ENCODE measurements at regions not wholly inside any gene's neighbourhood (a gene's known extent, or its start where the extent isn't known, plus 50 kb on each side); places are given as distances from the start of the nearest gene placed in this dataset.

DNA sequence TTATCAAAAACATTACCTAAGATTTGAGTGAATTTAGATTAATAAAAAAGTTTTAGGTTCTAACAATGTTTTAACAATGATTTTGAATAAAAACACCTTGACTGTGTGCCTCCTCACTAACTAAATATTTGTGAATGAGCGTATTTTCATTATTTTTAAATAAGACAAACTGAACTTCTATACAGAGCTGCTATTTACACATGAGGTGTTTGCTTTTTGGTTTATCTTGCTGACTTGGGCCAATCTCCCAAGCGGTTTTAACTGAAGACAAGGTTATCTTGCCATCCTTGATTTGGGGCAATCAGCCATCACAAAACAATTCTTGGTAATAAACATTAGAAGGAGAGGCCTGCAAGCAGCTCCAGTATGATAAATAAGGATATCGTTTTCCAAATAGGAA lies 108.2 kb upstream of the NRIP1 start:
- no peak overlapping the region for H3K27ac ChIP-seq (ENCODE audit: low read depth, low read length, poor library complexity, severe bottlenecking)
- ChIA-PET POLR2A (interaction anchor here (0.6 kb wide), 1 partner anchor 49 kb away, joined by 4 read pairs; no protein-coding TSS in a partner anchor), CTCF (ENCODE audit: unreplicated experiment) (no interaction called here)
- no peak for DNase-seq (ENCODE audit: low spot score)
- no peaks in the 10 kb centered on the region for H3K4me1 ChIP-seq (ENCODE audit: insufficient read depth, low read length, poor library complexity, severe bottlenecking)
- H3K4me3 ChIP-seq (ENCODE audit: low read depth, low read length, poor library complexity, severe bottlenecking) = no peak overlapping the region
- TF ChIP-seq, protein P1, sequence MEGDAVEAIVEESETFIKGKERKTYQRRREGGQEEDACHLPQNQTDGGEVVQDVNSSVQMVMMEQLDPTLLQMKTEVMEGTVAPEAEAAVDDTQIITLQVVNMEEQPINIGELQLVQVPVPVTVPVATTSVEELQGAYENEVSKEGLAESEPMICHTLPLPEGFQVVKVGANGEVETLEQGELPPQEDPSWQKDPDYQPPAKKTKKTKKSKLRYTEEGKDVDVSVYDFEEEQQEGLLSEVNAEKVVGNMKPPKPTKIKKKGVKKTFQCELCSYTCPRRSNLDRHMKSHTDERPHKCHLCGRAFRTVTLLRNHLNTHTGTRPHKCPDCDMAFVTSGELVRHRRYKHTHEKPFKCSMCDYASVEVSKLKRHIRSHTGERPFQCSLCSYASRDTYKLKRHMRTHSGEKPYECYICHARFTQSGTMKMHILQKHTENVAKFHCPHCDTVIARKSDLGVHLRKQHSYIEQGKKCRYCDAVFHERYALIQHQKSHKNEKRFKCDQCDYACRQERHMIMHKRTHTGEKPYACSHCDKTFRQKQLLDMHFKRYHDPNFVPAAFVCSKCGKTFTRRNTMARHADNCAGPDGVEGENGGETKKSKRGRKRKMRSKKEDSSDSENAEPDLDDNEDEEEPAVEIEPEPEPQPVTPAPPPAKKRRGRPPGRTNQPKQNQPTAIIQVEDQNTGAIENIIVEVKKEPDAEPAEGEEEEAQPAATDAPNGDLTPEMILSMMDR (conservative IDR thresholded peaks at IDR 0.05; ENCODE audit: low read length) = no peak
- TF ChIP-seq EZH2phosphoT487 (IDR thresholded peaks at IDR 0.05; ENCODE audit: borderline replicate concordance, low read depth, low read length) = no peak
- H3K9me2 ChIP-seq (ENCODE audit: insufficient read depth, low read length) = no peaks in the 10 kb centered on the region
- no peaks in the 10 kb centered on the region for H3K79me2 ChIP-seq (ENCODE audit: insufficient read depth, low read depth, low read length)
- no peaks in the 10 kb centered on the region for H3K36me3 ChIP-seq (ENCODE audit: insufficient read depth, low read length)
- intact Hi-C loops (cut with micrococcal nuclease; ENCODE audit: unreplicated experiment) = no loop called here
- no peak overlapping the region for H2AFZ ChIP-seq (ENCODE audit: low read length)
- no peaks in the 10 kb centered on the region for H4K20me1 ChIP-seq (ENCODE audit: insufficient read depth, low read length)
- BruUV-seq (replicated peaks) = no TSS peak
- no peak overlapping the region for H3K4me2 ChIP-seq (ENCODE audit: low read length)
- H3K9me3 ChIP-seq (ENCODE audit: low read length) = no peaks in the 10 kb centered on the region

DNA sequence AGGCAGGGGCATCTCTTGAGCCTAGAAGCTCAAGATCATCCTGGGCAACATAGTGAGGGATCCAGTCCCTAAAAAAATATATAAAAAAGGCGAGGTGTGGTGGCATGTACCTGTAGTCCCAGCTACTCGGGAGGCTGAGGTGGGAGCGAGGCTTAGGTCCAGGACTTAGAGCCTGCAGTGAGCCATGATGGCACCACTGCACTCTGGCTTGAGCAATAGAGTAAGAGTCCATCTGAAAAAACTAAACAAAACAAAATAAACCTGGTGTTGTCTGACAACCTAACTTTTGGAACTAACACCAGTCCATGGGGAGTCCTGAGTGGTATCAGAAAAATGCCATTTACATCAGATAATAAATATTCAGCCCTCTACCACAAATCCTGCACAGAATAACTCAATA lies 110.1 kb upstream of the NRIP1 start:
- H2AFZ ChIP-seq (ENCODE audit: low read length) = no peak overlapping the region
- no peaks in the 10 kb centered on the region for H3K9me3 ChIP-seq (ENCODE audit: low read length)
- intact Hi-C loops (cut with micrococcal nuclease; ENCODE audit: unreplicated experiment) = no loop called here
- no peak for TF ChIP-seq EZH2phosphoT487 (IDR thresholded peaks at IDR 0.05; ENCODE audit: borderline replicate concordance, low read depth, low read length)
- TF ChIP-seq, protein P1 (conservative IDR thresholded peaks at IDR 0.05; ENCODE audit: low read length) = no peak
- no peaks in the 10 kb centered on the region for H3K4me1 ChIP-seq (ENCODE audit: insufficient read depth, low read length, poor library complexity, severe bottlenecking)
- POLR2A ChIA-PET = no interaction called here
- DNase-seq (ENCODE audit: low spot score) = no peak
- no peak overlapping the region for H3K4me2 ChIP-seq (ENCODE audit: low read length)
- no peaks in the 10 kb centered on the region for H3K9me2 ChIP-seq (ENCODE audit: insufficient read depth, low read length)
- no peak overlapping the region for H3K4me3 ChIP-seq (ENCODE audit: low read depth, low read length, poor library complexity, severe bottlenecking)
- no peaks in the 10 kb centered on the region for H3K79me2 ChIP-seq (ENCODE audit: insufficient read depth, low read depth, low read length)
- no TSS peak for BruUV-seq (replicated peaks)
- no peak overlapping the region for H3K27ac ChIP-seq (ENCODE audit: low read depth, low read length, poor library complexity, severe bottlenecking)
- H4K20me1 ChIP-seq (ENCODE audit: insufficient read depth, low read length) = no peaks in the 10 kb centered on the region
- H3K36me3 ChIP-seq (ENCODE audit: insufficient read depth, low read length) = no peaks in the 10 kb centered on the region
- CTCF ChIA-PET (ENCODE audit: unreplicated experiment) = interaction anchor here (0.6 kb wide), 1 partner anchor 83 kb away, joined by 4 read pairs; no protein-coding TSS in a partner anchor

DNA sequence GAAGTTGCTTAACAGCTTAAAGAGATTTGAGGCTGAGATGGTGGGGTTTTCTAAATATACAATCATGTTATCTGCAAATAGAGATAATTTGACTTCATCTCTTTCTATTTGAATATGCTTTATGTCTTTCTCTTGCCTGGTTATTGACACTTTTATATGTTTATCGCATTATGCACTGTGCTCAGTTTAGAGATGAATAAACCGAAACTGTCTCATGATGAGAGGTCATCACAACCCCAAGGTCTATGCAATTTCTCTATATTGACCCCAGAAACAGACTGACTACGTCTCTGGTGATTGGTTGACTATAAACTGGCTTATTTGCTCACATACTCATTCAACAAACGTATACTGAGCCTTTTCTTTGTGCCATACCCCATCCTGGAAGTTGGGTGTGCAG lies 117.9 kb upstream of the NRIP1 start:
- no peak for DNase-seq (ENCODE audit: low spot score)
- Histone ChIP-seq H3K4me1 (ENCODE audit: insufficient read depth, low read length, poor library complexity, severe bottlenecking) (no peaks in the 10 kb centered on the region), H3K9me3 (ENCODE audit: low read length) (no peaks in the 10 kb centered on the region), H3K79me2 (ENCODE audit: insufficient read depth, low read depth, low read length) (no peaks in the 10 kb centered on the region), H3K4me3 (ENCODE audit: low read depth, low read length, poor library complexity, severe bottlenecking) (no peak overlapping the region), H3K9me2 (ENCODE audit: insufficient read depth, low read length) (no peaks in the 10 kb centered on the region), H4K20me1 (ENCODE audit: insufficient read depth, low read length) (no peaks in the 10 kb centered on the region), H2AFZ (ENCODE audit: low read length) (no peak overlapping the region), H3K27ac (ENCODE audit: low read depth, low read length, poor library complexity, severe bottlenecking) (no peak overlapping the region), H3K4me2 (ENCODE audit: low read length) (no peak overlapping the region), H3K36me3 (ENCODE audit: insufficient read depth, low read length) (no peaks in the 10 kb centered on the region)
- ChIA-PET POLR2A (interaction anchor here (0.6 kb wide), 1 partner anchor 315 kb away, joined by 3 read pairs; no protein-coding TSS in a partner anchor), CTCF (ENCODE audit: unreplicated experiment) (no interaction called here)
- intact Hi-C loops (cut with micrococcal nuclease; ENCODE audit: unreplicated experiment) = no loop called here
- no TSS peak for BruUV-seq (replicated peaks)
- TF ChIP-seq, protein P1 (conservative IDR thresholded peaks at IDR 0.05; ENCODE audit: low read length) = no peak
- no peak for TF ChIP-seq EZH2phosphoT487 (IDR thresholded peaks at IDR 0.05; ENCODE audit: borderline replicate concordance, low read depth, low read length)

Measured in OCI-LY7 (cell line).